ENCODE measurements at regions not wholly inside any gene's neighbourhood (a gene's known extent, or its start where the extent isn't known, plus 50 kb on each side); places are given as distances from the start of the nearest gene placed in this dataset.

- peak; percentile 44 for TF ChIP-seq CTCF (IDR thresholded peaks at IDR 0.05; ENCODE audit: borderline replicate concordance, extremely low read depth, insufficient read depth)
- intact Hi-C loops (cut with DNase I) = no loop called here
- Histone ChIP-seq H3K4me3 (ENCODE audit: low read length in 3 of 3) (no peak overlapping the region), H3K9ac (ENCODE audit: low read length in 3 of 3) (no peak overlapping the region), H3K36me3 (ENCODE audit: control insufficient read depth in 2 of 3, insufficient read depth in 3 of 3, low read length in 3 of 3) (no peaks in the 10 kb centered on the region), H3K27ac (ENCODE audit: low read depth in 2 of 2, low read length in 2 of 2) (no peak overlapping the region), H3K9me3 (ENCODE audit: control insufficient read depth in 2 of 3, insufficient read depth in 1 of 3, low read length in 3 of 3) (no peaks in the 10 kb centered on the region), H3K27me3 (ENCODE audit: control insufficient read depth, insufficient read depth, low read length) (no peaks in the 10 kb centered on the region), H3K4me1 (ENCODE audit: control insufficient read depth in 2 of 3, insufficient read depth in 2 of 3, low read depth in 1 of 3, low read length in 3 of 3) (no peaks in the 10 kb centered on the region)
- DNase-seq (peak in 1 of 5 donors; percentile 0), FAIRE-seq (no peak)
These were observed 1139.4 kb upstream of the GYPC start for GRCh38 chr2:125516496-125517109.

GRCh38 chr2:125526093-125526492 lies 1129.9 kb upstream of the GYPC start:
- no peaks in the 10 kb centered on the region for H3K9me3 ChIP-seq (ENCODE audit: control insufficient read depth in 2 of 3, insufficient read depth in 1 of 3, low read length in 3 of 3)
- no peak for TF ChIP-seq CTCF (IDR thresholded peaks at IDR 0.05; ENCODE audit: borderline replicate concordance, extremely low read depth, insufficient read depth)
- DNase-seq (no peak), FAIRE-seq (no peak)
- no peaks in the 10 kb centered on the region for H3K27me3 ChIP-seq (ENCODE audit: control insufficient read depth, insufficient read depth, low read length)
- H3K36me3 ChIP-seq (ENCODE audit: control insufficient read depth in 2 of 3, insufficient read depth in 3 of 3, low read length in 3 of 3) = no peaks in the 10 kb centered on the region
- no peak overlapping the region for H3K9ac ChIP-seq (ENCODE audit: low read length in 3 of 3)
- no peak overlapping the region for H3K4me3 ChIP-seq (ENCODE audit: low read length in 3 of 3)
- no peaks in the 10 kb centered on the region for H3K4me1 ChIP-seq (ENCODE audit: control insufficient read depth in 2 of 3, insufficient read depth in 2 of 3, low read depth in 1 of 3, low read length in 3 of 3)
- intact Hi-C loops (cut with DNase I) = no loop called here
- H3K27ac ChIP-seq (ENCODE audit: low read depth in 2 of 2, low read length in 2 of 2) = no peak overlapping the region

GRCh38 chr2:125535089-125535488 lies 1120.9 kb upstream of the GYPC start:
- no peaks in the 10 kb centered on the region for H3K4me1 ChIP-seq (ENCODE audit: control insufficient read depth in 2 of 3, insufficient read depth in 2 of 3, low read depth in 1 of 3, low read length in 3 of 3)
- H3K36me3 ChIP-seq (ENCODE audit: control insufficient read depth in 2 of 3, insufficient read depth in 3 of 3, low read length in 3 of 3) = no peaks in the 10 kb centered on the region
- no peak overlapping the region for H3K9ac ChIP-seq (ENCODE audit: low read length in 3 of 3)
- TF ChIP-seq CTCF (IDR thresholded peaks at IDR 0.05; ENCODE audit: borderline replicate concordance, extremely low read depth, insufficient read depth) = no peak
- H3K27me3 ChIP-seq (ENCODE audit: control insufficient read depth, insufficient read depth, low read length) = no peaks in the 10 kb centered on the region
- FAIRE-seq (no peak), DNase-seq (no peak)
- H3K27ac ChIP-seq (ENCODE audit: low read depth in 2 of 2, low read length in 2 of 2) = no peak overlapping the region
- intact Hi-C loops (cut with DNase I) = no loop called here
- H3K4me3 ChIP-seq (ENCODE audit: low read length in 3 of 3) = no peak overlapping the region
- H3K9me3 ChIP-seq (ENCODE audit: control insufficient read depth in 2 of 3, insufficient read depth in 1 of 3, low read length in 3 of 3) = no peaks in the 10 kb centered on the region

- no peaks in the 10 kb centered on the region for H3K27me3 ChIP-seq (ENCODE audit: control insufficient read depth, insufficient read depth, low read length)
- H3K4me3 ChIP-seq (ENCODE audit: low read length in 3 of 3) = no peak overlapping the region
- H3K4me1 ChIP-seq (ENCODE audit: control insufficient read depth in 2 of 3, insufficient read depth in 2 of 3, low read depth in 1 of 3, low read length in 3 of 3) = no peaks in the 10 kb centered on the region
- no peaks in the 10 kb centered on the region for H3K9me3 ChIP-seq (ENCODE audit: control insufficient read depth in 2 of 3, insufficient read depth in 1 of 3, low read length in 3 of 3)
- no peak overlapping the region for H3K9ac ChIP-seq (ENCODE audit: low read length in 3 of 3)
- H3K27ac ChIP-seq (ENCODE audit: low read depth in 2 of 2, low read length in 2 of 2) = no peak overlapping the region
- no peak for DNase-seq
- intact Hi-C loops (cut with DNase I) = no loop called here
- TF ChIP-seq CTCF (IDR thresholded peaks at IDR 0.05; ENCODE audit: borderline replicate concordance, extremely low read depth, insufficient read depth) = no peak
- no peaks in the 10 kb centered on the region for H3K36me3 ChIP-seq (ENCODE audit: control insufficient read depth in 2 of 3, insufficient read depth in 3 of 3, low read length in 3 of 3)
- FAIRE-seq = no peak
These were observed 1111.9 kb upstream of the GYPC start for GRCh38 chr2:125543968-125544514.
